DND-41 (cell line): ENCODE measurements at regions not wholly inside any gene's neighbourhood (a gene's known extent, or its start where the extent isn't known, plus 50 kb on each side); places are given as distances from the start of the nearest gene placed in this dataset.

Experiments used
- EZH2 ChIP-seq: IDR thresholded peaks from 3 replicates; pipeline ENCODE4 v1.6.1; 2012; ENCODE audit warnings: borderline replicate concordance, low read depth, mild to moderate bottlenecking, moderate library complexity, low read length, inconsistent platforms; ENCODE audit not compliant: severe bottlenecking
- TF ChIP-seq, protein P1 (sequence below): IDR thresholded peaks from 2 replicates; pipeline ENCODE4 v1.5.1; 2012; ENCODE audit warnings: borderline replicate concordance, low read length, moderate library complexity, mild to moderate bottlenecking; ENCODE audit not compliant: poor library complexity, severe bottlenecking; ENCODE audit errors: extremely low read depth

DNA sequence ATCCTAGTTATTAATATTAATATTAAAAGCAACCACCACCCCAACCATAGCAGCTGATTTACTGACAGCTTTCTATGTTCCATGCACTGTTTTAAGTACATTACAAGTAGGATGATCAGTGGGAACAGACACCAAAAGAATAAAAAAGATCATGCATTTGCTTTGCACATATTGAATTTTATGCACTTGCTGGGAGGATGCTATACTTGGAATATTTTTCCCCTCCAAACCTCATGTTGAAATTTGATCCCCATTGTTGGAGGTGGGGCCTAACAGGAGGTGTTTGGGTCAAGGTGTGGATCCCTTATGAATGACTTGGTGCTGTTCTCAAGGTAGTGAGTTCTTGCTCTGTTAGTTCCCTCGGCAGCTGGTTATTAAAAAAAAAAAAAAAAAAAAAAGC lies 178.9 kb upstream of the MYLIP start:
- TF ChIP-seq, protein P1, sequence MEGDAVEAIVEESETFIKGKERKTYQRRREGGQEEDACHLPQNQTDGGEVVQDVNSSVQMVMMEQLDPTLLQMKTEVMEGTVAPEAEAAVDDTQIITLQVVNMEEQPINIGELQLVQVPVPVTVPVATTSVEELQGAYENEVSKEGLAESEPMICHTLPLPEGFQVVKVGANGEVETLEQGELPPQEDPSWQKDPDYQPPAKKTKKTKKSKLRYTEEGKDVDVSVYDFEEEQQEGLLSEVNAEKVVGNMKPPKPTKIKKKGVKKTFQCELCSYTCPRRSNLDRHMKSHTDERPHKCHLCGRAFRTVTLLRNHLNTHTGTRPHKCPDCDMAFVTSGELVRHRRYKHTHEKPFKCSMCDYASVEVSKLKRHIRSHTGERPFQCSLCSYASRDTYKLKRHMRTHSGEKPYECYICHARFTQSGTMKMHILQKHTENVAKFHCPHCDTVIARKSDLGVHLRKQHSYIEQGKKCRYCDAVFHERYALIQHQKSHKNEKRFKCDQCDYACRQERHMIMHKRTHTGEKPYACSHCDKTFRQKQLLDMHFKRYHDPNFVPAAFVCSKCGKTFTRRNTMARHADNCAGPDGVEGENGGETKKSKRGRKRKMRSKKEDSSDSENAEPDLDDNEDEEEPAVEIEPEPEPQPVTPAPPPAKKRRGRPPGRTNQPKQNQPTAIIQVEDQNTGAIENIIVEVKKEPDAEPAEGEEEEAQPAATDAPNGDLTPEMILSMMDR = no peak
- TF ChIP-seq EZH2 = no peak
